Right lobe of liver (tissue), 6 donors: ENCODE measurements at regions not wholly inside any gene's neighbourhood (a gene's known extent, or its start where the extent isn't known, plus 50 kb on each side); places are given as distances from the start of the nearest gene placed in this dataset.
A peak's percentile ranks its signal among the peaks of the same experiment; 100 is the strongest.
"Not testable (repeated sequence)": the region's sequence is repeated elsewhere in the genome, so short reads cannot be mapped to it uniquely, and the experiment has no call there.

Source experiments
- ATAC-seq, 4 donors: fragments of 200-7000 bp; cut with Tn5 transposase; one replicate each; pipeline ENCODE4 v1.9.1; 2020; ENCODE audit warnings: mild to moderate bottlenecking in 4 of 4, moderate library complexity in 4 of 4
- DNase-seq, 3 donors: peaks; one replicate each; pipeline ENCODE4 v3.0.0-alpha.2; 2020
- H3K27ac ChIP-seq, 3 donors: fragments of 200-600 bp; one replicate each; pipeline ENCODE4 v1.8.0; 2022
- H3K27me3 ChIP-seq, 2 donors: fragments of 200-600 bp; one replicate each; pipeline ENCODE4 v1.8.0; 2022
- H3K36me3 ChIP-seq, 4 donors: fragments of 200-600 bp; sonication (generic) in 1 of 4; one replicate each; pipeline versions ENCODE4 v1.5.1 to v1.8.0; 2017 to 2022; ENCODE audit warnings: control low read depth in 1 of 4
- H3K4me1 ChIP-seq, 4 donors: fragments of 200-600 bp; sonication (generic) in 1 of 4; one replicate each; pipeline versions ENCODE4 v1.5.1 to v1.8.0; 2017 to 2022; ENCODE audit warnings: control low read depth in 1 of 4
- H3K4me3 ChIP-seq, 3 donors: fragments of 200-600 bp; one replicate each; pipeline ENCODE4 v1.8.0; 2022
- H3K9me3 ChIP-seq, 4 donors: fragments of 200-600 bp; sonication (generic) in 1 of 4; one replicate each; pipeline versions ENCODE4 v1.5.1 to v1.8.0; 2017 to 2022; ENCODE audit warnings: control low read depth in 1 of 4
- POLR2A ChIP-seq: fragments of 450-650 bp; IDR thresholded peaks from one replicate; pipeline ENCODE4 v1.6.1; 2017; ENCODE audit warnings: antibody characterized with exemption, mild to moderate bottlenecking
- WGBS: methylation state at CpG from one replicate; pipeline ENCODE4 v1.1.6; 2018; ENCODE audit warnings: low coverage, low lambda C conversion rate; ENCODE audit not compliant: insufficient coverage; ENCODE audit errors: missing lambda C conversion rate; 5-methylcytosine and 5-hydroxymethylcytosine counted together
- intact Hi-C, 2 donors: fragments of 100-400 bp; cut with DNase I; formaldehyde crosslinking; loops; one replicate each; pipeline versions ENCODE4 v1.11.2 to v1.14.1; 2022
- TF ChIP-seq, protein P1 (sequence below), 4 donors: fragments of 200-600 bp in 3 of 4; fragments of 450-650 bp in 1 of 4; IDR thresholded peaks; one replicate each; pipeline versions ENCODE4 v1.5.1 to v1.8.0; 2016 to 2022; ENCODE audit warnings: antibody characterized with exemption in 4 of 4, mild to moderate bottlenecking in 2 of 4
- donor health status: DM: no; HTN: yes; CAD: no.
- donor health status: DM: no; HTN: no; CAD: no.
- donor health status: DM: no; HTN: no; CAD: no.
- donor health status: DM: no; HTN: yes; CAD: no.
- donor health status: DM: no; HTN: yes; CAD: no.

DNA sequence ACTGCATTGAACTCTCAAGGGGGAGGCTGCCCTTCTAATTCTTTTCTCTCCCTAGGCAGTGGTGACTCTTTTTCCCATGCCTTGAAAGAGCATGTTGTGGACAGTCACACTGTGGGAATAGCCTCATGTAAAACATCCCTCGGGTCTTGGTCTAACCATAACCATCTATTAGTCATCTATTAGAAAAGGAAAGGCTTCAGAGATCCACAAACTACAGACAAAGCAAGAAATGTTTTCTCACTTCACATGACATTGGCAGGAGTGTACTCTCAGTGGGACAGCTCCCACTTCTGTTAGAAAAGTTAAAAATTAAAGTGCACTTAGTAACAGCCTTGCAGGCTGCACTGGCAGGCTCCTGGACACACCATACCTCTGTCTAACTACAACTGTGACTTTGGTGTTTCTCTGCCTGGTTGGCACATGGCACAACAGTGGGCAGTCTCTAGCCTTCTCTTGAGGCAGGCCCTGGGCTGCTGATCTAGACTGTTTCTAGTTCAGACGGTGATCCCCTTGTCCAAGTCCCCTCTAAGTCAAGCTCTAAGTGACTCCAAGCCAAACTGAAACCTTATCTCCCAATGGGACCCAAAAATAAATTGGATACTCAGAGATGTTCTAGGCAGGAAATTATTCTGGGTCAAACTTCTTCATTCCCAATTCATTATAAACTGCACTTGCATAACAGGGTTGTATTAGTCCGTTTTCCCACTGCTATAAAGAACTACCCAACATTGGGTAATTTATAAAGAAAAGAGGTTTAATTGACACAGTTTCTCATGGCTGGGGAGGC lies 57.9 kb upstream of the ITGB1 start:
- H3K9me3 ChIP-seq = no peaks in the 10 kb centered on the region
- ATAC-seq (peak in 2 of 4 donors; percentile 30 to 65), DNase-seq (no peak)
- no peaks in the 10 kb centered on the region for H3K27me3 ChIP-seq
- no peaks in the 10 kb centered on the region for H3K36me3 ChIP-seq
- H3K27ac ChIP-seq = no peak overlapping the region
- no peak for TF ChIP-seq POLR2A
- TF ChIP-seq, protein P1, sequence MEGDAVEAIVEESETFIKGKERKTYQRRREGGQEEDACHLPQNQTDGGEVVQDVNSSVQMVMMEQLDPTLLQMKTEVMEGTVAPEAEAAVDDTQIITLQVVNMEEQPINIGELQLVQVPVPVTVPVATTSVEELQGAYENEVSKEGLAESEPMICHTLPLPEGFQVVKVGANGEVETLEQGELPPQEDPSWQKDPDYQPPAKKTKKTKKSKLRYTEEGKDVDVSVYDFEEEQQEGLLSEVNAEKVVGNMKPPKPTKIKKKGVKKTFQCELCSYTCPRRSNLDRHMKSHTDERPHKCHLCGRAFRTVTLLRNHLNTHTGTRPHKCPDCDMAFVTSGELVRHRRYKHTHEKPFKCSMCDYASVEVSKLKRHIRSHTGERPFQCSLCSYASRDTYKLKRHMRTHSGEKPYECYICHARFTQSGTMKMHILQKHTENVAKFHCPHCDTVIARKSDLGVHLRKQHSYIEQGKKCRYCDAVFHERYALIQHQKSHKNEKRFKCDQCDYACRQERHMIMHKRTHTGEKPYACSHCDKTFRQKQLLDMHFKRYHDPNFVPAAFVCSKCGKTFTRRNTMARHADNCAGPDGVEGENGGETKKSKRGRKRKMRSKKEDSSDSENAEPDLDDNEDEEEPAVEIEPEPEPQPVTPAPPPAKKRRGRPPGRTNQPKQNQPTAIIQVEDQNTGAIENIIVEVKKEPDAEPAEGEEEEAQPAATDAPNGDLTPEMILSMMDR (IDR thresholded peaks at IDR 0.05) = no peak
- H3K4me3 ChIP-seq = no peak overlapping the region
- 51% methylated on average over 2 of the region's 3 CpGs for WGBS
- intact Hi-C loops = no loop called here
- no peaks in the 10 kb centered on the region for H3K4me1 ChIP-seq

DNA sequence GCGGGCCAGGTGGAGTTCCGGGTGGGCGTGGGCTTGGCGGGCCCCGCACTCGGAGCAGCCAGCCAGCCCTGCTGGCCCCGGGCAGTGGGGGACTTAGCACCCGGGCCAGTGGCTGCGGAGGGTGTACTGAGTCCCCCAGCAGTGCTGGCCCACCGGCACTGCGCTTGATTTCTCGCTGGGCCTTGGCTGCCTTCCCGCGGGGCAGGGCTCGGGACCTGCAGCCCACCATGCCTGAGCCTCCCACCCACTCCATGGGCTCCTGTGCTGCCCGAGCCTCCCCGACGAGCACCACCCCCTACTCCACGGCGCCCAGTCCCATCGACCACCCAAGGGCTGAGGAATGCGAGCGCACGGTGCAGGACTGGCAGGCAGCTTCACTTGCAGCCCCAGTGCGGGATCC lies 55.3 kb upstream of the ITGB1 start:
- not testable (repeated sequence) for ATAC-seq, H3K4me3 ChIP-seq, H3K9me3 ChIP-seq, H3K36me3 ChIP-seq, DNase-seq, H3K27ac ChIP-seq, H3K27me3 ChIP-seq
- H3K4me1 ChIP-seq = peaks cover 0 to 14% (median 0%) of the 10 kb centered on the region in 4 donors
- no CpG with 5 or more reads among the region's 25 CpGs for WGBS
- intact Hi-C loops = loop anchor here in 1 of 2 donors (5.0 kb wide), 1 partner anchor 216 kb away; no protein-coding TSS in a partner anchor

DNA sequence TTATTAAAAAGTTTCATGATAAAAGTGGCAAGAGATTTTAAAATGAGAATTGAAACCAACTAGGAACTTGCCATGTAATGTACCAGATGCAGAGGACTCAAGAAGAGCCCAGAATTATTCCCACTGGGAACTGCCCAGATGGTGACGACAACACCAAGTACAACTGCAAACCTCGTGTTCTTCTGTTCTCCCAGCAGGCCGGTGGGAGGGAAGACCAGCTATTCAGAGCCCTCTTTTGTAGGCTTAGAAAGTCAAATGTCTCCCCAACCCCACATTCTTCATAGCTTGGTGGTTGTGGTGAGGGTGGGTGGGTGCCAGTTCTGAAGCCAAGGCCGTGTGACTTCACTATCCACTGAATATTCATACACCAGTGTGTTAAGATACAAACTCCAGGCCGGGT lies 54.3 kb upstream of the ITGB1 start:
- intact Hi-C loops = loop anchor here in 1 of 2 donors (5.0 kb wide), 1 partner anchor 215 kb away; no protein-coding TSS in a partner anchor
- 76% methylated on average over 5 of the region's 5 CpGs for WGBS
- H3K4me3 ChIP-seq = no peak overlapping the region
- no peaks in the 10 kb centered on the region for H3K27me3 ChIP-seq
- H3K36me3 ChIP-seq = no peaks in the 10 kb centered on the region
- no peaks in the 10 kb centered on the region for H3K9me3 ChIP-seq
- no peak for ATAC-seq
- TF ChIP-seq POLR2A = no peak
- TF ChIP-seq, protein P1 (IDR thresholded peaks at IDR 0.05) = no peak
- DNase-seq = no peak
- H3K27ac ChIP-seq = no peak overlapping the region
- H3K4me1 ChIP-seq = peaks cover 0 to 14% (median 0%) of the 10 kb centered on the region in 4 donors

DNA sequence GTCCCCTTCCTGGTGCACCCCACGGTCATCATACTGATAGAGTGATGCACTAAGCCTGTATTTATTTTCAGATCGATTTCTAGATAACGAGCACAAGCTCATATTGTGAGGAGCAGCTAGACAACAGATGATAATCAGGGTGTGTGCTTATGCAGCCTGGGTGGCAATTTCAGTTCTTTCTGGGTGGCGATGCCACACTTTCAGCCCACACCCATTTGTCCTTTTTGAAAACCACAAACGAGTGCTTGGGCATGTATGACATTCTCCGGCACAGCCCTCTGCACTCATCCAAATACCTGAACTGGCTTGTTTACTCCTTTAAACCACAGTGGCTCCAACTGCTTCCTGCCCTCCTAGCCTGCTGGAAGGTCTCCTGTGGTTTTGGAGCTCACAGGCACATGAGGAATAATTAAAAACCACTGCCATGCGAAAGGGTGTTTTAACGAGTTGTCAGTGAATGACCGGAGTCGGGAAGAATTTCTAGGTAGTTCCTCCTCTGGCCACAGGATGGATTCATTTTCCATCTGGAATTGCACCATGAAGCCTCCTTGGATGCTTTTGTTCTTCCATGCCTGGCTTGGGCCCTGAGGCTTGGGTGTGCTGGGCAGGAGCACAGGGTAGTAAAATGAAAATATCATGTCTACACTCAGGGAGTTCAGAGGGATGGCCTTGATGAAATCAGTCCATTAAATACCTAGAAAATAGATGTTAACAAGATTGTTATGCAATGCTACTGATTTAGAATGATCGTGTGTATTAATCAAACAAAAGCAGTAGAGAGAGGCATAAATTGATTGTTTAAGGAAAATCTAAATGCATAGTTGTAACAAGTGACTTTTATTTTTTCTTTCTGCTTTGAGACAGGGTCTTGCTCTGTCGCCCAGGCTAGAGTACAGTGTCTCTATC lies 52.4 kb upstream of the ITGB1 start:
- Histone ChIP-seq H3K27me3 (no peaks in the 10 kb centered on the region), H3K4me1 (peaks cover 0 to 18% (median 0%) of the 10 kb centered on the region in 4 donors), H3K27ac (no peak overlapping the region), H3K9me3 (no peaks in the 10 kb centered on the region), H3K4me3 (no peak overlapping the region), H3K36me3 (no peaks in the 10 kb centered on the region)
- ATAC-seq = peak; percentile 26 to 48 (median 37)
- no peak for DNase-seq
- 32% methylated on average over 10 of the region's 12 CpGs for WGBS
- no peak for TF ChIP-seq POLR2A
- TF ChIP-seq, protein P1 (IDR thresholded peaks at IDR 0.05) = peak; percentile 26 to 56 (median 37)
- intact Hi-C loops = loop anchor here in 1 of 2 donors (5.0 kb wide), 1 partner anchor 213 kb away; no protein-coding TSS in a partner anchor
